Muscle of leg (tissue), 3 donors: ENCODE measurements at regions not wholly inside any gene's neighbourhood (a gene's known extent, or its start where the extent isn't known, plus 50 kb on each side); places are given as distances from the start of the nearest gene placed in this dataset.

Experiments used
- DNase-seq: peaks from one replicate; pipeline ENCODE4 v3.0.0; 2013
- H3K27ac ChIP-seq: one replicate; pipeline ENCODE4 v1.5.1; 2013; ENCODE audit warnings: mild to moderate bottlenecking, low read length, control low read depth
- H3K27me3 ChIP-seq: one replicate; pipeline ENCODE4 v1.6.1; 2013; ENCODE audit warnings: low read length; ENCODE audit not compliant: control insufficient read depth, insufficient read depth
- H3K36me3 ChIP-seq: one replicate; pipeline ENCODE4 v1.6.1; 2013; ENCODE audit warnings: low read length; ENCODE audit not compliant: control insufficient read depth, insufficient read depth
- H3K4me1 ChIP-seq: one replicate; pipeline ENCODE4 v1.6.1; 2013; ENCODE audit warnings: low read length; ENCODE audit not compliant: control insufficient read depth, insufficient read depth
- H3K4me3 ChIP-seq: one replicate; pipeline ENCODE4 v1.5.1; 2013; ENCODE audit warnings: low read length, control low read depth
- H3K9me3 ChIP-seq: replicated peaks from 2 replicates; pipeline ENCODE4 v1.6.1; 2013; ENCODE audit warnings: low read depth, low read length; ENCODE audit not compliant: control insufficient read depth
- WGBS: methylation state at CpG from one replicate; pipeline ENCODE4 v1.1.5; 2013; ENCODE audit warnings: missing lambda C conversion rate; ENCODE audit not compliant: insufficient coverage; 5-methylcytosine and 5-hydroxymethylcytosine counted together

DNA sequence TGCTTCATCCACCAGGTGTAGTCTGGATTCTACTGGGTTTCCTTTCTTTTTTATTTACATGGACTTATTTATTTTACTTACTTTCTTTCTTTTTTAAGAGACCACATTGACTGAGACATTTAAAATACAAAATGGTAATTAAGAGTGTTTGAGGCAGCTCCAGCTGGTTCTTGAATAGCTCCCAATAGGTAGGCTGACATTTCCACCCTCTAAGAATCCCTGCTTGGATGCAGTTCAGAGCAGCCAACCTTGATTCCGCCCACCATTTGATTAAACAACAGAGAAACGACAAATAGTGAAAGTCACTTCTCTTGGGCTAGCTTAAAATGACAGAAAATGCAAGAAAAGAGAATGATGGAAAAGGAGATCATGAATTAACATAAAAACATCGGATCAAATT is 270.5 kb downstream of the TUSC7 start:
- H3K9me3 ChIP-seq = no peaks in the 10 kb centered on the region
- WGBS = no CpG with 5 or more reads among the region's 3 CpGs
- no peak for DNase-seq

DNA sequence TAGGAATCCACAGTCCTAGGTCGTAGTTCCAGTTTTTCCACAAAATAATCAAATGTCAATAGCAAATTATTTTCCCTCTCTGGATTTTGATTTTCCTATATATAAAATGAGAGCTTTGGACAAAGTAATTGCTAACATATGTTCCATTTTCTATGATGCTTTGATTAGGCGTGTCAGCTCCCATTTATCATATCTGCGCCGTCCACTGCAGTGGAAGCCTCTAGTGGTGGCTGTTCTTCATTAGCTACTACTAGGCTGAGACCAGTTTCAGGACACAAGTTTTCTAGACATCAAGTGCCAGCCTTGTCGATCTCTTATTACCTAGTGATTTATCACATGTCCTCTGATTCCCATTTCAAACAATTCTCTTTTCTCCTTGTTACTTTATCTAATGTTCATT is 271.5 kb downstream of the TUSC7 start:
- H3K36me3 ChIP-seq = no peaks in the 10 kb centered on the region
- WGBS = 44% methylated on average over 4 of the region's 5 CpGs
- H3K9me3 ChIP-seq = no peaks in the 10 kb centered on the region
- no peak overlapping the region for H3K27ac ChIP-seq
- H3K27me3 ChIP-seq = no peaks in the 10 kb centered on the region
- DNase-seq = peak; percentile 4
- no peak overlapping the region for H3K4me3 ChIP-seq
- H3K4me1 ChIP-seq = no peaks in the 10 kb centered on the region

More for the DNA sequence above, 270.5 kb downstream of the TUSC7 start:
- no peaks in the 10 kb centered on the region for H3K4me1 ChIP-seq
- no peak overlapping the region for H3K4me3 ChIP-seq
- H3K27ac ChIP-seq = no peak overlapping the region
- no peaks in the 10 kb centered on the region for H3K36me3 ChIP-seq
- no peaks in the 10 kb centered on the region for H3K27me3 ChIP-seq

DNA sequence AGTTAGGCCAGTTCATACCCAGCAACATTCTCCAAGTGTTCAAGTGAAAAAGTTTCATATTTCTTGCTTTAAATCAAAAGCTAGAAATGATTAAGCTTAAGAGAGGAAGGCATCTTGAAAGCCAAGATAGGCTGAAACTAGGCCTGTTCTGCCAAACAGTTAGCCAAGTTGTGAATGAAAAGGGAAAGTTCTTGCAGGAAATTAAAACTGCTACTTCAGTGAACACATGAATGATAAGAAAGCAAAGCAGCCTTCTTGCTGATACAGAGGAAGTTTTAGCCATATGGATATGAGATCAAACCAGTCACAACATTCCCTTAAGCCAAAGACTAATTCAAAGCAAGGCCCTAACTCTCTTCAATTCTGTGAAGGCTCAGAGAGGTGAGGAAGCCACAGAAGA is 274.7 kb downstream of the TUSC7 start:
- Histone ChIP-seq H3K27me3 (no peaks in the 10 kb centered on the region), H3K36me3 (no peaks in the 10 kb centered on the region), H3K4me1 (no peaks in the 10 kb centered on the region), H3K9me3 (no peaks in the 10 kb centered on the region), H3K4me3 (no peak overlapping the region), H3K27ac (no peak overlapping the region)
- peak; percentile 11 for DNase-seq

DNA sequence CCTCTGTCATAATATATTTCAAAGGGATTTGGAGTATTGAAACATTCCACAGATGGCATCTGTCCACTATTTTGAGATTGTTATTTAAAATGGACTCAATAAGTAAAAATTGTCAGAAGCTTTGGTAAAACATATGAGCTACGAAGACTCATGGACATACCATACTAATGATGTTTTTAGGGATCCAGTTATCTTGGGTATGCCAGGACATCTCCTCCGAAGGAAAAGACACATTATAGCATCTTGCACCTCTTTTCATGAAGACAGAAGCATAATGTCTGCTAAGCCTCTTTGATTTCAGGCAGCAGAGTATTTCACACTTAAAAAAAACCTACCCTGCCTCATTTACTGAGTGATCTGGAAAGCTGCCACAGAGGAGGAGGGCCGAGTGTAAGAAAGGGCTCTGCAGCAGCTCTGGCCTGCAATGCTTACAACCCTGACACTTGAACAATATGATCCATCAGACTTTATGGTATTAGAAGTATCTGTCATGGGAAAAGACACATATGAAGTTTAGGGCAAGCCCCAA is 284.8 kb downstream of the TUSC7 start:
- Histone ChIP-seq H3K4me3 (no peak overlapping the region), H3K4me1 (no peaks in the 10 kb centered on the region), H3K9me3 (no peaks in the 10 kb centered on the region), H3K27me3 (no peaks in the 10 kb centered on the region), H3K27ac (no peak overlapping the region), H3K36me3 (no peaks in the 10 kb centered on the region)
- peak; percentile 14 for DNase-seq
- WGBS = no CpG with 5 or more reads among the region's 3 CpGs

DNA sequence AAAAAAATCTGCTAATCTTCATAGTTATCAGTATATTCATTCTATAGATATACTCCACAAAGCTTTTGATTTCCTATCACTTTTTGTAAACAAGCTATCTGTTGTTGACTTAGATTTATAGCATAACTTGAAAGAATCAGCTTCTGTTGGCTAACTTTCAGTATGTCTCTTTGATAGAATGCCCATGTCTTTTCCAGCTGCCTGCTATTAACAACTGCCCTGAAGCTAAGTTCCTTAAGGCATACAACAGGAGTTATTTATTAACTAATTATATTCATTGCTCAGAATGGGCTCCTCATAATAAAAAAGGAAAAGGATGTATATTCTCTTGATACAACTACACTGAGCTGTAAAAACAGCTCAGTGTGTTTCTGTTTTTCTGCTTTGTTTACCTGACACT is 293.9 kb downstream of the TUSC7 start:
- Histone ChIP-seq H3K36me3 (no peaks in the 10 kb centered on the region), H3K27ac (no peak overlapping the region), H3K4me1 (no peaks in the 10 kb centered on the region), H3K27me3 (no peaks in the 10 kb centered on the region), H3K9me3 (no peaks in the 10 kb centered on the region), H3K4me3 (no peak overlapping the region)
- no peak for DNase-seq

DNA sequence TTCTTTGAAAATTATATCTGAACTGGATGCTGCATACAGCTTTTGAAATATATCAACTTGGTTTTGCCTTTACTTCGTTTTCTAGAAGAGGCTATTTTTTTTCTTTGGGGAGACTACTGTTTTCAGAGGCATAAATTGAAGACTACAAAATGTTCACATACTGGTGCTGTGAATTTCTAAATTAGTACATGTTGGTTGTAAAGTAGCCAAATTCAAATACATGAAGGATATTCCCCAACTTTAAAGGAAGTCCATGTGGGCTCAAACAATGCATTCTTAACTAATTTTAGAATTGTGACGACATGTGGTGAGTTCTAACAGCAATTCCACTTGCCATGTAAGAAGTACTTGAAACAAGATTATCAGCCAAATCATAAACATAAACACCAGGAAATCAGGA is 295.7 kb downstream of the TUSC7 start:
- Histone ChIP-seq H3K27ac (no peak overlapping the region), H3K4me3 (no peak overlapping the region), H3K9me3 (no peaks in the 10 kb centered on the region), H3K36me3 (no peaks in the 10 kb centered on the region), H3K4me1 (no peaks in the 10 kb centered on the region), H3K27me3 (no peaks in the 10 kb centered on the region)
- no peak for DNase-seq
- WGBS = no CpG with 5 or more reads among the region's 2 CpGs

DNA sequence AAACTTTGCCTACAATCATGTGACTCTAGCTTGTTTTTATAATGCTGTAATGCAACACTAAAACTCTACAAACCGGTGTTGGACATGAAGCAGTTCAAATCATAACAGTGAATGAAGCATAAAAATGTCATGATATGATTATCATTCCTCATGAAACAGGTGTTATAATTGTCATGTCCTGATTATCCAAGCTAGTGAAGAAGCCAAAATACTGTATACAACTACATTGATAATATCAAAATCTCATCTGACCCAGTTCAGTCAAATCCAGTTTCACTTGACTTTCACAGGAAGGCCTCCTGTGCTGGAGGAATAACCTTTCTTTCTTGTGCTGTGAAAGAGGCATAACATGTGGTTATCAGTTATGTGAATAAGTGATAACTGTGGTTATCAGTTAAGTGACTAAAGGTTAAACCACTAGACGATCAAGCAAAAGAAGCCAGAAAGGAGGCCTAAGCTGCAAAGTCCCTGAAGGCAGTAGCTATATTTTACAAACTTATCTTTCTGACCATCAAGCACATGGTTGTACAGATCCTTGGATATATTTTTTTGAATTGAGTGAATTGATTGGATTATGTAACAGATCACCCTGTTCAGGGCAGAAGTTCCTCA is 296.4 kb downstream of the TUSC7 start:
- Histone ChIP-seq H3K9me3 (no peaks in the 10 kb centered on the region), H3K27me3 (no peaks in the 10 kb centered on the region), H3K27ac (no peak overlapping the region), H3K36me3 (no peaks in the 10 kb centered on the region), H3K4me1 (no peaks in the 10 kb centered on the region), H3K4me3 (no peak overlapping the region)
- WGBS = no CpG with 5 or more reads among the region's 2 CpGs
- DNase-seq = no peak

DNA sequence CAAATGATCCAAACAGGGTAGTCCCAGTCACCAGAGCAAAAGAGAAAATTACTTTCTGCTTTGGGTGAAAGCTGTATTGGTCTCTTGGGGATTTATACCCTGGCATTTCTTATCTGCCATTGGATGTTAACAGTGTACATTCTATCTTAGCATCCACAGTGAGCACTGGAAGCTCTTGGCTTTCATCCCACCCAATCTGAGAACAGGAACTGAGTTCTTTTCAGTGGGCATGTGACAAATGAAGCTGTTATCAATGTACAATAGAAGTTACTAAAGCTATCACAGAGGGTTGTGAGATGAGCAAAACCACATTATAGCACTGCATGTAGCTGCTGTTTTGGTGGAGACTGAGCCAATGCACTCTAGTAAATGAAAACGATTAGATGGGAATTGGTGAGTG is 300.7 kb downstream of the TUSC7 start:
- Histone ChIP-seq H3K27ac (no peak overlapping the region), H3K27me3 (no peaks in the 10 kb centered on the region), H3K9me3 (no peaks in the 10 kb centered on the region), H3K4me3 (no peak overlapping the region), H3K4me1 (no peaks in the 10 kb centered on the region), H3K36me3 (no peaks in the 10 kb centered on the region)
- no peak for DNase-seq
- 89% methylated on average over 1 of the region's 1 CpG for WGBS

DNA sequence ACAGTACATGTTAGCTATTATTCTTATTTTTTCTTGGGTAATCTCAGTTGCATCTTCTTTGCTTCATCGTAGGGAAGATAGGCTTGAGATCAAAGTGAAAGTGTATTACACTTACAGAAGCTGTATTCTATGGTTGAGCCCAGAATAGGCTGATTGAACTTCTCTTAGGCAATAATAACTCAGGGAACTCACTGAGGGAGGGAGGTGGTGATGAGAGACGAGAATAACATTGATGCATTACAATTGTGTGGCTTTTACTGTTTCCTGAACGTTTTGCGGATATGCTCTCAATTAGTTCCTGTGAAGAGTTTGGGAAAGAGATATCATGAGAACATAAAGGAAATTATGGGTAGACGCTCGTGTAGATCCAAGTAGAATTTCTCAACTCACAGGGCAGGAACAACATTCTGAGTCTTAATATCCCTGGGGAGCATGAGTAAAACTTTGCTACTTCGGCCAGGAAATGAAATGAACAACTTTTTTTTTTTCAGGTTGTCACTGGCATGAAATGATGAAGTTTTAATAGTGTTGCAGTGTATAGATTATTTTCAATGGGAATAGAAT is 302.2 kb downstream of the TUSC7 start:
- Histone ChIP-seq H3K27ac (no peak overlapping the region), H3K36me3 (no peaks in the 10 kb centered on the region), H3K4me3 (no peak overlapping the region), H3K9me3 (no peaks in the 10 kb centered on the region), H3K4me1 (no peaks in the 10 kb centered on the region), H3K27me3 (no peaks in the 10 kb centered on the region)
- WGBS = 40% methylated on average over 4 of the region's 7 CpGs
- DNase-seq = peak; percentile 4

DNA sequence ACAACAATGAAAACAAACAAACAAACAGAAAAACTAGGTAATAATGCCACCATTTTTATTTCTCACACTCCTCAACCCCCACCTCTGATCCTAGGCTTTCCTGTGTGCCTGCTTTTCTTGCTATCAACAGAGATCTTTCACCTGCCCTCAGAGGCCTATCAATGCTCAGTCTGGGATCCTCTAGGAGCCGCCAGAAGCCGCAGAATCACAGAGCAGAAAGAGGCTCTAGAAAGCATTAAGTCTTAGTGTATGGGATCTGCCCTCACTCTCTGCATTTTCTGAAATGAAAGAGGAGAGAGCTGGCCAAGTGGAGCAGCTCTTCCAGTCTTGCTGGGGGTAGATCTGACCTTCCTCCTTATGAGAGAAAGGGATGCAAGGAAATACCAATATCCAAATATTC is 306.8 kb downstream of the TUSC7 start:
- Histone ChIP-seq H3K9me3 (no peaks in the 10 kb centered on the region), H3K27me3 (peaks cover 3% of the 10 kb centered on the region), H3K27ac (no peak overlapping the region), H3K36me3 (no peaks in the 10 kb centered on the region), H3K4me3 (no peak overlapping the region), H3K4me1 (no peaks in the 10 kb centered on the region)
- peak; percentile 27 for DNase-seq
- WGBS = no CpG with 5 or more reads among the region's 2 CpGs
